NB4 (cell line): ENCODE measurements at regions not wholly inside any gene's neighbourhood (a gene's known extent, or its start where the extent isn't known, plus 50 kb on each side); places are given as distances from the start of the nearest gene placed in this dataset.

Experiments
- CTCF ChIP-seq: IDR thresholded peaks from one replicate; pipeline ENCODE4 v1.5.1; 2012; ENCODE audit warnings: low read depth, low read length
- MYC ChIP-seq: IDR thresholded peaks from 2 replicates; pipeline ENCODE4 v1.6.1; 2011; ENCODE audit warnings: low read depth, low read length
- POLR2A ChIP-seq: IDR thresholded peaks from 2 replicates; pipeline ENCODE4 v1.6.1; 2011; ENCODE audit warnings: mild to moderate bottlenecking; ENCODE audit not compliant: insufficient read length; ENCODE audit errors: extremely low read depth

DNA sequence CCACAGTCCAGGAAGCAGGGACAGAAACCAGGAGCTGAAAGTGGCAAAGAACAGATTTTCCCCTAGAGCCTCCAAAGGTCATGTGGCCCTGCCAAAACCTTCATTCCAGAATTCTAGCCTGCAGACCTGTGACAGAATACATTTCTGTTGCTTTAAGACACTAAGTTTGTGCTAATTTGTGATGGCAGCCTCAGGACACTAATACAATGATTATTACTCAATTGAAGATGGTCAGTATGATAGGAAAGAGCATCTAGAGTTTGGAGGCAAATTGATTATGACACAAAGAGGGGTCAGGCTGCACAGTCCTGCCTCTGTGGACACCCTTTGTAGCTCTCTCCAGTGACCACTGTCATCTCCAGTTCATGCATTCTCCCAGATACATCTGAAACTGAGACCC, 79.0 kb upstream of the C3orf49 start:
- no peak for TF ChIP-seq CTCF
- TF ChIP-seq MYC: no peak
- TF ChIP-seq POLR2A: no peak
